ENCODE measurements at regions not wholly inside any gene's neighbourhood (a gene's known extent, or its start where the extent isn't known, plus 50 kb on each side); places are given as distances from the start of the nearest gene placed in this dataset.

- TF ChIP-seq, protein P1, sequence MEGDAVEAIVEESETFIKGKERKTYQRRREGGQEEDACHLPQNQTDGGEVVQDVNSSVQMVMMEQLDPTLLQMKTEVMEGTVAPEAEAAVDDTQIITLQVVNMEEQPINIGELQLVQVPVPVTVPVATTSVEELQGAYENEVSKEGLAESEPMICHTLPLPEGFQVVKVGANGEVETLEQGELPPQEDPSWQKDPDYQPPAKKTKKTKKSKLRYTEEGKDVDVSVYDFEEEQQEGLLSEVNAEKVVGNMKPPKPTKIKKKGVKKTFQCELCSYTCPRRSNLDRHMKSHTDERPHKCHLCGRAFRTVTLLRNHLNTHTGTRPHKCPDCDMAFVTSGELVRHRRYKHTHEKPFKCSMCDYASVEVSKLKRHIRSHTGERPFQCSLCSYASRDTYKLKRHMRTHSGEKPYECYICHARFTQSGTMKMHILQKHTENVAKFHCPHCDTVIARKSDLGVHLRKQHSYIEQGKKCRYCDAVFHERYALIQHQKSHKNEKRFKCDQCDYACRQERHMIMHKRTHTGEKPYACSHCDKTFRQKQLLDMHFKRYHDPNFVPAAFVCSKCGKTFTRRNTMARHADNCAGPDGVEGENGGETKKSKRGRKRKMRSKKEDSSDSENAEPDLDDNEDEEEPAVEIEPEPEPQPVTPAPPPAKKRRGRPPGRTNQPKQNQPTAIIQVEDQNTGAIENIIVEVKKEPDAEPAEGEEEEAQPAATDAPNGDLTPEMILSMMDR (IDR thresholded peaks at IDR 0.05; ENCODE audit: low read depth, low read length, missing control alignments): no peak
- H3K27me3 ChIP-seq (replicated peaks): no peaks in the 10 kb centered on the region
- H3K36me3 ChIP-seq (replicated peaks): no peaks in the 10 kb centered on the region
- in situ Hi-C loops (cut with HindIII; ENCODE audit: low pct_ligation_motif_present, low sequenced_read_pairs): no loop called here
- DNase-seq: peak; percentile 20
- no peak overlapping the region for H3K4me3 ChIP-seq (ENCODE audit: low read depth, low read length)
- H3K27ac ChIP-seq: no peak overlapping the region
These were observed 136.0 kb upstream of the PABPC4L start for GRCh38 chr4:134337574-134337973.

GRCh38 chr4:134328741-134329140, 127.2 kb upstream of the PABPC4L start:
- in situ Hi-C loops (cut with HindIII; ENCODE audit: low pct_ligation_motif_present, low sequenced_read_pairs): no loop called here
- Histone ChIP-seq H3K27ac (no peak overlapping the region), H3K27me3 (replicated peaks) (no peaks in the 10 kb centered on the region), H3K36me3 (replicated peaks) (no peaks in the 10 kb centered on the region), H3K4me3 (ENCODE audit: low read depth, low read length) (no peak overlapping the region)
- no peak for DNase-seq
- TF ChIP-seq, protein P1 (IDR thresholded peaks at IDR 0.05; ENCODE audit: low read depth, low read length, missing control alignments): no peak

- DNase-seq: no peak
- in situ Hi-C loops (cut with HindIII; ENCODE audit: low pct_ligation_motif_present, low sequenced_read_pairs): no loop called here
- Histone ChIP-seq H3K4me3 (ENCODE audit: low read depth, low read length) (no peak overlapping the region), H3K27me3 (replicated peaks) (no peaks in the 10 kb centered on the region), H3K36me3 (replicated peaks) (no peaks in the 10 kb centered on the region), H3K27ac (no peak overlapping the region)
- TF ChIP-seq, protein P1 (IDR thresholded peaks at IDR 0.05; ENCODE audit: low read depth, low read length, missing control alignments): no peak
These were observed 125.9 kb upstream of the PABPC4L start for GRCh38 chr4:134327274-134328122.

DNA sequence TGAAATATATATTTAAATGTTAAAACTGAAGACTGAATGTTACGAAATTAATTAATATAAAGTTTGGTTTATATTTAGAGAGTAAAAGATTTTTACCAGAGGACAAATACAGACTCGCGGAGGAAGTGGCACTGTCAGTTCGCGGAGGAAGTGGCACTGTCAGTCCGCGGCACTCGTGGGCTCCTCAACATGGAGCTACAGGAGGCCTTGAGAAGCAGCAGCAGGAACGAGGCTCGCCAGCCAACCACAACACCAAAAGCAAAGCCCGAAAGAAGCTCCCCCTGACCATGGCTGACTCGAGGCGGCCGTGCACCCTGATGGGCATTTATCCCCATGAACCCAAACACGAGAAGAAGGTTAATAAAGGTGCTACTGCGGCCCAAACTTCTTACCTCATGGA, 125.3 kb upstream of the PABPC4L start:
- no peaks in the 10 kb centered on the region for H3K27me3 ChIP-seq (replicated peaks)
- no peaks in the 10 kb centered on the region for H3K36me3 ChIP-seq (replicated peaks)
- no peak for DNase-seq
- no peak overlapping the region for H3K4me3 ChIP-seq (ENCODE audit: low read depth, low read length)
- in situ Hi-C loops (cut with HindIII; ENCODE audit: low pct_ligation_motif_present, low sequenced_read_pairs): no loop called here
- no peak overlapping the region for H3K27ac ChIP-seq
- TF ChIP-seq, protein P1 (IDR thresholded peaks at IDR 0.05; ENCODE audit: low read depth, low read length, missing control alignments): no peak

DNA sequence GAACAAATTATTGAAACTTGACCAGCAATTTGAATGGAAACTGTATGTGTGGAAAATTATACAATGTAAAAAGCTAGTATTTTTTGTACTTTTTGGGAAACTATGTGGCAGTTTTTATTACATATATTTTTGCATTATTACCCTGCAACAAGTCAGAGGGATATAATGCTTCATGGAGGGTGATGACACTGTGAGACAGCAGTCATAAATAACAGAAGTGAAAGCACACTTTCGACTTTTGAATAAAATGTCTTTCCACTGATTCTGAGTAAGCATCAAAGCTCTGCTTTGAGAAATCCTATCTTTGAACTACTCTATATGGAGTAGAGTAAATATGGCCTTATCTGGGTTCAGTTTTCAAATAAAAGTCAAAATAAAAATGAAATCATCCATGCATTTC, 122.6 kb upstream of the PABPC4L start:
- TF ChIP-seq, protein P1 (IDR thresholded peaks at IDR 0.05; ENCODE audit: low read depth, low read length, missing control alignments): no peak
- Histone ChIP-seq H3K27me3 (replicated peaks) (no peaks in the 10 kb centered on the region), H3K36me3 (replicated peaks) (no peaks in the 10 kb centered on the region), H3K4me3 (ENCODE audit: low read depth, low read length) (no peak overlapping the region), H3K27ac (no peak overlapping the region)
- no peak for DNase-seq
- in situ Hi-C loops (cut with HindIII; ENCODE audit: low pct_ligation_motif_present, low sequenced_read_pairs): no loop called here

- H3K27ac ChIP-seq: no peak overlapping the region
These were observed 118.5 kb upstream of the PABPC4L start for GRCh38 chr4:134320048-134320447.

More at GRCh38 chr4:134320048-134320447, 118.5 kb upstream of the PABPC4L start:
- TF ChIP-seq, protein P1 (IDR thresholded peaks at IDR 0.05; ENCODE audit: low read depth, low read length, missing control alignments): no peak
- Histone ChIP-seq H3K4me3 (ENCODE audit: low read depth, low read length) (no peak overlapping the region), H3K27me3 (replicated peaks) (no peaks in the 10 kb centered on the region), H3K36me3 (replicated peaks) (no peaks in the 10 kb centered on the region)
- DNase-seq: peak; percentile 24
- in situ Hi-C loops (cut with HindIII; ENCODE audit: low pct_ligation_motif_present, low sequenced_read_pairs): no loop called here
